GM21367 (cell line): ENCODE measurements at regions not wholly inside any gene's neighbourhood (a gene's known extent, or its start where the extent isn't known, plus 50 kb on each side); places are given as distances from the start of the nearest gene placed in this dataset.
"Not testable (repeated sequence)": the region's sequence is repeated elsewhere in the genome, so short reads cannot be mapped to it uniquely, and the experiment has no call there.

Source experiments
- ATAC-seq: cut with Tn5 transposase; IDR thresholded peaks from one replicate; pipeline ENCODE4 v1.9.1; 2021; ENCODE audit not compliant: unreplicated experiment

- ATAC-seq = not testable (repeated sequence)
Observed at GRCh38 chr1:120465900-120466299, 51.1 kb downstream of the NBPF8 start.

GRCh38 chr1:120477663-120478062 lies 62.8 kb downstream of the NBPF8 start:
- not testable (repeated sequence) for ATAC-seq

GRCh38 chr1:120478400-120478799 lies 63.6 kb downstream of the NBPF8 start:
- not testable (repeated sequence) for ATAC-seq

GRCh38 chr1:120487542-120487941 lies 72.7 kb downstream of the NBPF8 start:
- ATAC-seq = not testable (repeated sequence)

GRCh38 chr1:120489217-120489616 lies 74.4 kb downstream of the NBPF8 start:
- not testable (repeated sequence) for ATAC-seq

- ATAC-seq = not testable (repeated sequence)
Observed at GRCh38 chr1:120497145-120497544, 82.3 kb downstream of the NBPF8 start.

- not testable (repeated sequence) for ATAC-seq
Observed at GRCh38 chr1:120503284-120503683, 88.4 kb downstream of the NBPF8 start.

- not testable (repeated sequence) for ATAC-seq
Observed at GRCh38 chr1:120506352-120506751, 91.5 kb downstream of the NBPF8 start.

- not testable (repeated sequence) for ATAC-seq
Observed at GRCh38 chr1:120508351-120508750, 93.5 kb downstream of the NBPF8 start.

GRCh38 chr1:120509258-120509657 lies 94.4 kb downstream of the NBPF8 start:
- ATAC-seq = not testable (repeated sequence)

GRCh38 chr1:120513099-120513498 lies 98.3 kb downstream of the NBPF8 start:
- not testable (repeated sequence) for ATAC-seq

- ATAC-seq = not testable (repeated sequence)
Observed at GRCh38 chr1:120513531-120513930, 98.7 kb downstream of the NBPF8 start.

- ATAC-seq = not testable (repeated sequence)
Observed at GRCh38 chr1:120519196-120519595, 104.4 kb downstream of the NBPF8 start.

GRCh38 chr1:120524416-120524815 lies 109.6 kb downstream of the NBPF8 start:
- ATAC-seq = not testable (repeated sequence)

- ATAC-seq = not testable (repeated sequence)
Observed at GRCh38 chr1:120525386-120525785, 110.6 kb downstream of the NBPF8 start.

- not testable (repeated sequence) for ATAC-seq
Observed at GRCh38 chr1:120529475-120530089, 114.7 kb downstream of the NBPF8 start.

GRCh38 chr1:120531455-120531854 lies 116.6 kb downstream of the NBPF8 start:
- ATAC-seq = not testable (repeated sequence)

GRCh38 chr1:120534361-120535047 lies 119.7 kb downstream of the NBPF8 start:
- ATAC-seq = not testable (repeated sequence)

- ATAC-seq = not testable (repeated sequence)
Observed at GRCh38 chr1:120535052-120535451, 120.2 kb downstream of the NBPF8 start.

- not testable (repeated sequence) for ATAC-seq
Observed at GRCh38 chr1:120541394-120541793, 126.6 kb downstream of the NBPF8 start.

GRCh38 chr1:120542365-120542764 lies 127.5 kb downstream of the NBPF8 start:
- ATAC-seq = not testable (repeated sequence)

- ATAC-seq = not testable (repeated sequence)
Observed at GRCh38 chr1:120542940-120543339, 128.1 kb downstream of the NBPF8 start.
